DND-41 (cell line): ENCODE measurements at regions not wholly inside any gene's neighbourhood (a gene's known extent, or its start where the extent isn't known, plus 50 kb on each side); places are given as distances from the start of the nearest gene placed in this dataset.

Experiments
- ATAC-seq: fragments of 200-7000 bp; cut with Tn5 transposase; 3 replicates; pipeline ENCODE4 v1.9.1; 2021; ENCODE audit warnings: low read depth; ENCODE audit not compliant: insufficient read depth
- DNase-seq: peaks from one replicate; pipeline ENCODE4 v3.0.0-alpha.2; 2020
- H2AFZ ChIP-seq: 2 replicates; pipeline ENCODE4 v1.6.0; 2012; ENCODE audit warnings: low read depth, low read length
- H3K27ac ChIP-seq: 2 replicates; pipeline ENCODE4 v1.5.1; 2012; ENCODE audit warnings: low read length, inconsistent platforms
- H3K27me3 ChIP-seq: fragments of 200-600 bp; sonication (generic); 2 replicates; pipeline ENCODE4 v1.6.0; 2012; ENCODE audit warnings: low read length, mild to moderate bottlenecking, inconsistent platforms; ENCODE audit not compliant: insufficient read depth, poor library complexity
- H3K36me3 ChIP-seq: 2 replicates; pipeline ENCODE4 v1.5.1; 2012; ENCODE audit warnings: low read length, inconsistent platforms; ENCODE audit not compliant: insufficient read depth
- H3K4me1 ChIP-seq: 2 replicates; pipeline ENCODE4 v1.5.1; 2012; ENCODE audit warnings: mild to moderate bottlenecking, low read length; ENCODE audit not compliant: insufficient read depth
- H3K4me2 ChIP-seq: 2 replicates; pipeline ENCODE4 v1.6.0; 2012; ENCODE audit warnings: mild to moderate bottlenecking, moderate library complexity, low read length, inconsistent platforms; ENCODE audit not compliant: insufficient read depth
- H3K4me3 ChIP-seq, 2 experiments: fragments of 200-600 bp in 1 of 2; shearing (Covaris generic) in 1 of 2; 2 replicates each; pipeline ENCODE4 v1.5.1; 2012 to 2016; ENCODE audit warnings: inconsistent platforms in 2 of 2, low read length in 2 of 2, mild to moderate bottlenecking in 2 of 2, low read depth in 1 of 2, moderate library complexity in 1 of 2
- H3K79me2 ChIP-seq: 2 replicates; pipeline ENCODE4 v1.6.0; 2012; ENCODE audit warnings: low read length, inconsistent platforms; ENCODE audit not compliant: insufficient read depth
- H3K9ac ChIP-seq: 2 replicates; pipeline ENCODE4 v1.6.0; 2012; ENCODE audit warnings: low read depth, mild to moderate bottlenecking, inconsistent platforms, low read length, moderate library complexity
- H3K9me3 ChIP-seq: 2 replicates; pipeline ENCODE4 v1.5.1; 2012; ENCODE audit warnings: low read length, moderate library complexity, mild to moderate bottlenecking, inconsistent platforms; ENCODE audit not compliant: insufficient read depth, severe bottlenecking
- H4K20me1 ChIP-seq: 2 replicates; pipeline ENCODE4 v1.6.0; 2012; ENCODE audit warnings: low read length; ENCODE audit not compliant: insufficient read depth
- EZH2 ChIP-seq: IDR thresholded peaks from 3 replicates; pipeline ENCODE4 v1.6.1; 2012; ENCODE audit warnings: borderline replicate concordance, low read depth, mild to moderate bottlenecking, moderate library complexity, low read length, inconsistent platforms; ENCODE audit not compliant: severe bottlenecking
- TF ChIP-seq, protein P1 (sequence below): IDR thresholded peaks from 2 replicates; pipeline ENCODE4 v1.5.1; 2012; ENCODE audit warnings: borderline replicate concordance, low read length, moderate library complexity, mild to moderate bottlenecking; ENCODE audit not compliant: poor library complexity, severe bottlenecking; ENCODE audit errors: extremely low read depth

DNA sequence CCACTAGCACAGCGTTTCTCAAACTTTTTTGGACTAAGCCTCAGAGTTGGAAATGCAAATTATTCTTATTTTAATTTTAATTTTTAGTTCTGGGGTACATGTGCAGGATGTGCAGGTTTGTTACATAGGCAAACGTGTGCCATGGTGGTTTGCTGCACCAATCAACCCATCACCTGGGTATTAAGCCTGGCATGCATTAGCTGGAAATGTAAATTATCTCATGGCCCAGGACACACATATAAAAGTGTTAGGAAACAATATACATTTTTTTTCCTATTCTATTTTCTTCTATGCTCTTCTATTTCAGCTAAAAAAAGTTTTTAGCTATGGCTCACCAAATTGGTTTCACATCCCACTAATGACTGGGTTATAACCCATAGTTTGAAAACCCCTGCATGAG is 73.3 kb upstream of the LRIG1 start:
- ATAC-seq (no peak), DNase-seq (no peak)
- Histone ChIP-seq H3K27ac (no peak overlapping the region), H3K4me1 (no peaks in the 10 kb centered on the region), H3K9me3 (peaks cover under 1% of the 10 kb centered on the region), H3K9ac (no peak overlapping the region), H3K36me3 (no peaks in the 10 kb centered on the region), H2AFZ (no peak overlapping the region), H3K4me3 (no peak overlapping the region), H3K79me2 (no peaks in the 10 kb centered on the region), H3K27me3 (peaks cover 2% of the 10 kb centered on the region), H4K20me1 (no peaks in the 10 kb centered on the region), H3K4me2 (no peak overlapping the region)
- TF ChIP-seq EZH2: no peak
- TF ChIP-seq, protein P1, sequence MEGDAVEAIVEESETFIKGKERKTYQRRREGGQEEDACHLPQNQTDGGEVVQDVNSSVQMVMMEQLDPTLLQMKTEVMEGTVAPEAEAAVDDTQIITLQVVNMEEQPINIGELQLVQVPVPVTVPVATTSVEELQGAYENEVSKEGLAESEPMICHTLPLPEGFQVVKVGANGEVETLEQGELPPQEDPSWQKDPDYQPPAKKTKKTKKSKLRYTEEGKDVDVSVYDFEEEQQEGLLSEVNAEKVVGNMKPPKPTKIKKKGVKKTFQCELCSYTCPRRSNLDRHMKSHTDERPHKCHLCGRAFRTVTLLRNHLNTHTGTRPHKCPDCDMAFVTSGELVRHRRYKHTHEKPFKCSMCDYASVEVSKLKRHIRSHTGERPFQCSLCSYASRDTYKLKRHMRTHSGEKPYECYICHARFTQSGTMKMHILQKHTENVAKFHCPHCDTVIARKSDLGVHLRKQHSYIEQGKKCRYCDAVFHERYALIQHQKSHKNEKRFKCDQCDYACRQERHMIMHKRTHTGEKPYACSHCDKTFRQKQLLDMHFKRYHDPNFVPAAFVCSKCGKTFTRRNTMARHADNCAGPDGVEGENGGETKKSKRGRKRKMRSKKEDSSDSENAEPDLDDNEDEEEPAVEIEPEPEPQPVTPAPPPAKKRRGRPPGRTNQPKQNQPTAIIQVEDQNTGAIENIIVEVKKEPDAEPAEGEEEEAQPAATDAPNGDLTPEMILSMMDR: no peak

DNA sequence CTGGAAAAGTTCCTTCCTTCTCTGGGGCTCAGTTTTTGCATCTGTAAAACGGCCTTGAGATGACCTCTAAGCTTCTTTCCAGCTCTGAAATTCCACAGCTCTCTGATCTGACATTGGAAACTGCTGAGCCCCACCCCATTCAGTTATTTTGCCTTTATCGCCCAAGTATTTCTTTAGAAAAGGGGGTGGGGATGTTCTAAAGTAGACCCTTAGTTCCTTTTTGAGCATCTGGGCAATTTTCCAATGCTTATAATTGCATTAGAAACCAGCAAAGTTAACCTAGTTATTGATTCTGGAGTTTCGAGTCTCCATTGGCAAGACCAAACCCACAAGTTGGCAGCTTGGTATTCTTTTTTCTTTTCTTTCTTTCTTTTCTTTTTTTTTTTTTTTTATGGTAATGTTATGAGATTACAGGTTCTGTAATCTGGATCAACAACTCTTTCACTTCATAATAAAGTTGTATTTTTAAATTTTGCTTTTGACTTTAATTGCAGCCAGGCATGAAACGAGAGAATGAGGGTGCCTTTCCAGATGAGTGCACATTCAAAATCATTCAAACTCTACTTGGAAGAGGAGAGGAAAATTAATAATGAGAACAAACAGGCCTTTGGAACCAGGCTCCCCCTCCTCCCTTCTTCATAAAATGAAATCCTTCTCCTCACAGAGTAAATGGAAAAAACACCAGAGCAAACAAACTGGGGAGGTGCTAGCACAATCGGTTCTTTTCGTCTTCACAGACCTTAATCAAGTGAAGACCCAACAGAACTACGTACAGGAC is 76.8 kb upstream of the LRIG1 start:
- no peak overlapping the region for H3K9ac ChIP-seq
- ATAC-seq (no peak), DNase-seq (no peak)
- peaks cover 17% of the 10 kb centered on the region for H3K27me3 ChIP-seq
- no peaks in the 10 kb centered on the region for H3K36me3 ChIP-seq
- no peak overlapping the region for H3K4me3 ChIP-seq
- H2AFZ ChIP-seq: no peak overlapping the region
- H3K4me1 ChIP-seq: peaks cover 3% of the 10 kb centered on the region
- no peak overlapping the region for H3K4me2 ChIP-seq
- no peaks in the 10 kb centered on the region for H3K79me2 ChIP-seq
- peaks cover 6% of the 10 kb centered on the region; the same call in 1 of the 2 replicates for H4K20me1 ChIP-seq
- peaks cover 3% of the 10 kb centered on the region for H3K9me3 ChIP-seq
- H3K27ac ChIP-seq: no peak overlapping the region
- no peak for TF ChIP-seq EZH2
- TF ChIP-seq, protein P1: no peak

DNA sequence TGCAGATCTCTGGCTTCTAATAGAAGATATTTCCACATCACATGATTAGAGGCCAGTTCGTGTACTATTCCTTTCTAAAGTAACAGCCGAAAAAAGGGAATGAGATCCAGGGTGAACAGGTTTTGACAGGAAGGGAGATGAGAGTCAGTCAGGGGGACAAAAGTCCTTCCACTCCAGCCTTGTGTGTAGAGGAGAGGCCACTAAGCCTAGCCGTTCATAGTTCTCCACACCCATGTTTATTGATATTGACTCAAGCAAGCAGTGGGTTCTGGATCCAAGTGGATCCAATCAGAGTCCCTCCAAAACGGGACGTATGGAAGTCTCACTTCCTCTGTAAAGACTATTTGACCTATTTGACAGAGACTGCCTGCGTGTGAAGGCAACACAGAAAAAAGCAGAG is 80.4 kb upstream of the LRIG1 start:
- Histone ChIP-seq H3K9me3 (peaks cover 3% of the 10 kb centered on the region), H3K9ac (no peak overlapping the region), H3K27ac (no peak overlapping the region), H4K20me1 (peaks cover 12% of the 10 kb centered on the region), H3K4me2 (no peak overlapping the region), H3K4me3 (no peak overlapping the region), H2AFZ (no peak overlapping the region), H3K27me3 (peaks cover 32% of the 10 kb centered on the region), H3K36me3 (no peaks in the 10 kb centered on the region), H3K79me2 (no peaks in the 10 kb centered on the region), H3K4me1 (peaks cover 19% of the 10 kb centered on the region)
- ATAC-seq (no peak), DNase-seq (no peak)
- no peak for TF ChIP-seq EZH2
- TF ChIP-seq, protein P1: no peak
